Activated CD8-positive, alpha-beta T cell treated with anti-CD3 and anti-CD28 coated beads for 36 hours (primary cell): ENCODE measurements at regions not wholly inside any gene's neighbourhood (a gene's known extent, or its start where the extent isn't known, plus 50 kb on each side); places are given as distances from the start of the nearest gene placed in this dataset.

Experiments
- ATAC-seq: fragments of 200-7000 bp; cut with Tn5 transposase; one replicate; pipeline ENCODE4 v1.10.0; 2021; ENCODE audit warnings: mild to moderate bottlenecking, moderate library complexity
- CTCF ChIA-PET: fragments of 350-600 bp; sonication (Branson Sonifier 250); formaldehyde crosslinking; loops from one replicate; lab custom pipeline; 2021; ENCODE audit warnings: antibody characterized with exemption; lab: Charles Lee
- POLR2A ChIA-PET: fragments of 350-600 bp; sonication (Branson Sonifier 250); formaldehyde crosslinking; loops from one replicate; lab custom pipeline; 2021; ENCODE audit warnings: antibody characterized with exemption; lab: Charles Lee
- DNase-seq: peaks from one replicate; pipeline ENCODE4 v3.0.0-alpha.2; 2020
- H3K27ac Mint-ChIP-seq: one replicate; pipeline ENCODE4 v1.8.0; 2021; ENCODE audit warnings: mild to moderate bottlenecking, mixed read lengths
- H3K27me3 Mint-ChIP-seq: one replicate; pipeline ENCODE4 v1.8.0; 2021; ENCODE audit warnings: mixed read lengths
- H3K36me3 Mint-ChIP-seq: one replicate; pipeline ENCODE4 v1.8.0; 2021; ENCODE audit warnings: low read depth, mixed read lengths
- H3K4me1 Mint-ChIP-seq: one replicate; pipeline ENCODE4 v1.8.0; 2021; ENCODE audit warnings: low read depth, mixed read lengths
- H3K4me3 Mint-ChIP-seq: one replicate; pipeline ENCODE4 v1.8.0; 2021; ENCODE audit warnings: mild to moderate bottlenecking, moderate library complexity, mixed read lengths
- H3K9me3 Mint-ChIP-seq: one replicate; pipeline ENCODE4 v1.8.0; 2021; ENCODE audit warnings: mixed read lengths
- CTCF ChIP-seq: fragments of 200-600 bp; IDR thresholded peaks from one replicate; pipeline ENCODE4 v1.8.0; 2022; ENCODE audit warnings: antibody characterized with exemption, mild to moderate bottlenecking
- intact Hi-C: fragments of 100-400 bp; cut with micrococcal nuclease; formaldehyde crosslinking; loops from one replicate; pipeline ENCODE4 v1.10.0; 2022

GRCh38 chr14:49189375-49189774 lies 396.8 kb downstream of the RPS29 start:
- no peaks in the 10 kb centered on the region for H3K36me3 Mint-ChIP-seq
- intact Hi-C loops = no loop called here
- peaks cover 4% of the 10 kb centered on the region for H3K27me3 Mint-ChIP-seq
- ChIA-PET CTCF (no interaction called here), POLR2A (no interaction called here)
- H3K4me3 Mint-ChIP-seq = no peak overlapping the region
- no peak for DNase-seq
- H3K9me3 Mint-ChIP-seq = no peaks in the 10 kb centered on the region
- no peak for TF ChIP-seq CTCF
- H3K4me1 Mint-ChIP-seq = no peaks in the 10 kb centered on the region
- no peak for ATAC-seq
- H3K27ac Mint-ChIP-seq = no peak overlapping the region

- H3K27me3 Mint-ChIP-seq = peaks cover 4% of the 10 kb centered on the region
- intact Hi-C loops = no loop called here
- H3K9me3 Mint-ChIP-seq = peaks cover 2% of the 10 kb centered on the region
- no peak for ATAC-seq
- no peak overlapping the region for H3K4me3 Mint-ChIP-seq
- CTCF ChIA-PET = no interaction called here
- H3K4me1 Mint-ChIP-seq = no peaks in the 10 kb centered on the region
- no peak overlapping the region for H3K27ac Mint-ChIP-seq
- DNase-seq = no peak
- no peaks in the 10 kb centered on the region for H3K36me3 Mint-ChIP-seq
- TF ChIP-seq CTCF = no peak
- POLR2A ChIA-PET = no interaction called here
Observed at GRCh38 chr14:49187799-49188198, 398.4 kb downstream of the RPS29 start.

GRCh38 chr14:49173765-49174373 lies 412.3 kb downstream of the RPS29 start:
- Mint-ChIP-seq H3K9me3 (peaks cover 4% of the 10 kb centered on the region), H3K4me1 (no peaks in the 10 kb centered on the region), H3K36me3 (no peaks in the 10 kb centered on the region), H3K4me3 (no peak overlapping the region), H3K27me3 (peaks cover 3% of the 10 kb centered on the region), H3K27ac (no peak overlapping the region)
- POLR2A ChIA-PET = no interaction called here
- CTCF ChIA-PET = interaction anchor here (0.7 to 1.3 kb wide), 2 partner anchors 78 to 125 kb away, joined by 3 read pairs; no protein-coding TSS in a partner anchor
- ATAC-seq (no peak), DNase-seq (peak; percentile 72)
- peak; percentile 44 for TF ChIP-seq CTCF
- intact Hi-C loops = no loop called here

GRCh38 chr14:49164074-49164473 lies 422.1 kb downstream of the RPS29 start:
- intact Hi-C loops = no loop called here
- Mint-ChIP-seq H3K27me3 (peaks cover 2% of the 10 kb centered on the region), H3K4me3 (no peak overlapping the region), H3K4me1 (peaks cover 2% of the 10 kb centered on the region), H3K36me3 (no peaks in the 10 kb centered on the region), H3K27ac (no peak overlapping the region), H3K9me3 (no peaks in the 10 kb centered on the region)
- ChIA-PET POLR2A (no interaction called here), CTCF (no interaction called here)
- DNase-seq (no peak), ATAC-seq (no peak)
- TF ChIP-seq CTCF = no peak

- ChIA-PET POLR2A (no interaction called here), CTCF (no interaction called here)
- no peak overlapping the region for H3K4me3 Mint-ChIP-seq
- intact Hi-C loops = no loop called here
- TF ChIP-seq CTCF = no peak
- ATAC-seq (no peak), DNase-seq (no peak)
- H3K27ac Mint-ChIP-seq = no peak overlapping the region
- no peaks in the 10 kb centered on the region for H3K27me3 Mint-ChIP-seq
- no peaks in the 10 kb centered on the region for H3K36me3 Mint-ChIP-seq
- peaks cover 3% of the 10 kb centered on the region for H3K4me1 Mint-ChIP-seq
- no peaks in the 10 kb centered on the region for H3K9me3 Mint-ChIP-seq
Observed at GRCh38 chr14:49160983-49161382, 425.2 kb downstream of the RPS29 start.
